Activated T-helper 1 cell treated with anti-CD3 and anti-CD28 coated beads, Interleukin-12 subunit alpha, Interleukin-12 subunit beta, Interleukin-2, Interleukin-4 antibody, amounts not matched to agents 30 ng/mL and 10 ng/mL and 1 ng/mL, durations not matched to agents 14 hours and 24 hours and 36 hours (primary cell): ENCODE measurements at regions not wholly inside any gene's neighbourhood (a gene's known extent, or its start where the extent isn't known, plus 50 kb on each side); places are given as distances from the start of the nearest gene placed in this dataset.

Source experiments
- DNase-seq: peaks from one replicate; pipeline ENCODE4 v3.0.0; 2021; ENCODE audit warnings: low spot score
- H3K27ac Mint-ChIP-seq: one replicate; pipeline ENCODE4 v1.8.0; 2021; ENCODE audit warnings: mild to moderate bottlenecking, mixed read lengths
- H3K27me3 Mint-ChIP-seq: one replicate; pipeline ENCODE4 v1.8.0; 2022; ENCODE audit warnings: mild to moderate bottlenecking, moderate library complexity, mixed read lengths; ENCODE audit not compliant: insufficient read depth
- H3K36me3 Mint-ChIP-seq: one replicate; pipeline ENCODE4 v1.8.0; 2021; ENCODE audit warnings: low read depth, mixed read lengths
- H3K4me1 Mint-ChIP-seq: one replicate; pipeline ENCODE4 v1.8.0; 2021; ENCODE audit warnings: low read depth, mixed read lengths
- H3K4me3 Mint-ChIP-seq: one replicate; pipeline ENCODE4 v1.8.0; 2021; ENCODE audit warnings: mild to moderate bottlenecking, moderate library complexity, mixed read lengths
- H3K9me3 Mint-ChIP-seq: one replicate; pipeline ENCODE4 v1.8.0; 2021; ENCODE audit warnings: mixed read lengths
- intact Hi-C: fragments of 100-400 bp; cut with micrococcal nuclease; formaldehyde crosslinking; loops from one replicate; pipeline ENCODE4 v1.15.1; 2024

DNA sequence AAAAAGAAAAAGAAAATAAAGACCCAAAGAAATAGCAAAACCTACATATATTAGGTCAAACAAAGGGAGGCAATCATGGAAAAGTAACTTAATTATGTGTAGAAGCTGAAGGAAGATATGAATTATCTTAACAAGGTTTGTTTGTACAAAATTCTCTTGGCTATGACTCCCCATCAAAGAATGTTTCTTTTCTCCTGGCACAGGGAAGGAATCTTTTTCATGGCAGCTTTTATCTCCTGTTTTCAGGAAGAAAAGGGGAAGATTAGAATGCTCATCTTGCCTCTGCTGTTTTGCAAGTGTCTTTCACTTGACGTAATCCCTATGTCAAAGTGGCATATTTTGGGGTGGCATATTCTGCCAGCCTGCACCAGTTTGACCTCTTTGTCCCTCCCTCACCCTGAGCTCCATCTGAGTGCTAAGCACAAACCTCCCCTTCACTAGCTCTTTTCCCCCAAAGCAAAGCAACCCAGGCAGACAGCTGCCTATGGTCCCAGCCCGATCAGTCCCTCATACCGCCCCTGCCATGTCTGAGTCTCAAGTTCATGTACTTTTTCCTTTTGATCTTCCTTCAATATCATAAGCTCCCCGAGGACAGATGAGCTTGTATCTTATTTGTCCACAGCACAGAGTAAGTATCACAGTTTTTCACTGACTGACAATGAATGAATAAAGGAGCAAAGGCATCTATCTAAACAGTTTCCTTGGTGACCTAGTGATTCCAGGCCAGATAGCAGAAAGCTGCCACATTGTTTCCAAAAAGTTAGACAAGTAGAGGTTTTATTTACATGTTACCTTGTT lies 242.8 kb upstream of the ANKRD55 start:
- intact Hi-C loops, result no loop called here

DNA sequence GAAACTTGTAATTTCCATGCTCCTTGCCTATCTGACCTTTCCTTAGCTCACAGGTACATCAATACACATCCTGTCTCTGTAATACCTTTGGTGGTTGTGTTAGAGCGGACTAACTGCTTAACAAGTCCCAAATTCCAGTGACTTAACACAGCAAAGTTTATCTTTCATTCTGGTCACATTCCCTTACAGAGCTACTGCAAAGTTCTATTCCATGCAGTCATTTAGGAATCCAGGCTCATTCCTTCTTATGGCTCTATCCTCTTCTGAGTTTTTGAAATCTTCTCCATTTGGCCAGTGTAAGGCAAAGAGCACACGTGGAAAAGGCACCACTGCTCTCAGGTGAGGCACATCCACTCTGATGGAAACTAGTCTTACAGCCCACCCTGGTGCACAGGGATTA lies 238.6 kb upstream of the ANKRD55 start:
- Mint-ChIP-seq H3K4me3 (no peak overlapping the region), H3K4me1 (no peaks in the 10 kb centered on the region), H3K27me3 (peaks cover 12% of the 10 kb centered on the region), H3K36me3 (no peaks in the 10 kb centered on the region), H3K9me3 (no peaks in the 10 kb centered on the region), H3K27ac (no peak overlapping the region)
- no peak for DNase-seq
- intact Hi-C loops, result no loop called here

More for the DNA sequence above, 242.8 kb upstream of the ANKRD55 start:
- Mint-ChIP-seq H3K9me3 (no peaks in the 10 kb centered on the region), H3K4me1 (peaks cover 21% of the 10 kb centered on the region), H3K27me3 (no peaks in the 10 kb centered on the region), H3K27ac (no peak overlapping the region), H3K36me3 (no peaks in the 10 kb centered on the region), H3K4me3 (no peak overlapping the region)
- DNase-seq, result no peak

DNA sequence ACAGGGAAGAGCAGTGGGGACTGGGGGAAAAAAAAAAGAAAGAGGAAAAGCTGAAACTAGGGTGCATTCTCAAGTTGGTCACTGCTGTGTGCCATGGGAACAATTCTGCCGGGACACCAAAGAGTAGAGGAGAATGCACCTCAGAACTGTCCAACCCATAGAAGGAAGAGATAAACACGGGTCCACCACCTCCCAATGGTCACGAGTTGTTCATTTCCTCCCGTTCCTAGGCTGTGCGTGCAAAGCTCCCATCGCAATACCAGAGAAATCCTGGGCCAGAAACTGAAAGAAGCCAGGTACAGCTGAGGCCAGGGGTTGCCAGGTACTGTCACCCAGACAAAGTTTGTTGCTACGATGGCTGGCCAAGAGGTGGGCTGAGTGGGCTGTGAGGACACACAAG lies 236.9 kb upstream of the ANKRD55 start:
- intact Hi-C loops, result no loop called here
- DNase-seq, result no peak
- peaks cover 12% of the 10 kb centered on the region for H3K27me3 Mint-ChIP-seq
- peaks cover under 1% of the 10 kb centered on the region for H3K4me1 Mint-ChIP-seq
- H3K27ac Mint-ChIP-seq, result no peak overlapping the region
- no peaks in the 10 kb centered on the region for H3K36me3 Mint-ChIP-seq
- H3K4me3 Mint-ChIP-seq, result no peak overlapping the region
- H3K9me3 Mint-ChIP-seq, result no peaks in the 10 kb centered on the region

DNA sequence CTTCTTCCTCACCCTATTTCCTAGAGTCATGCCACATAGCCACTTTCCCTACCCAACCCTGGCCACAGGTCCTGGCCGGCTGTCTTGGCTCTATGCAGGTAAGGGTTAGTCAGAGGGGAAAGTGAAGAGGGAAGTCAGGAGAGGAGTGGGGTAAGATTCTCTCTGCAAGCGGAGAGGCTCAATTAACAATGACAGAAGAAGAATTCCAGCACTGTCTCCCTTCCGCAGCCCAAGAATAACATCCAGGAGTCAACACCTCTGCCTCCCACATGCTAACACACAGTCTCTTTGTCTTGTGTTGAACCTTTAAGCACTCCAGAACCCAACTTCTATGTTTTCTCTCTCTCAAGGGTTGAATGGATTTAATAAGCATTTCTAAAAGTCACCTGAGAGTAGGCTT lies 235.1 kb upstream of the ANKRD55 start:
- no peak overlapping the region for H3K4me3 Mint-ChIP-seq
- no peaks in the 10 kb centered on the region for H3K9me3 Mint-ChIP-seq
- DNase-seq, result no peak
- peaks cover 4% of the 10 kb centered on the region for H3K4me1 Mint-ChIP-seq
- intact Hi-C loops, result no loop called here
- peaks cover 12% of the 10 kb centered on the region for H3K27me3 Mint-ChIP-seq
- H3K36me3 Mint-ChIP-seq, result no peaks in the 10 kb centered on the region
- no peak overlapping the region for H3K27ac Mint-ChIP-seq

DNA sequence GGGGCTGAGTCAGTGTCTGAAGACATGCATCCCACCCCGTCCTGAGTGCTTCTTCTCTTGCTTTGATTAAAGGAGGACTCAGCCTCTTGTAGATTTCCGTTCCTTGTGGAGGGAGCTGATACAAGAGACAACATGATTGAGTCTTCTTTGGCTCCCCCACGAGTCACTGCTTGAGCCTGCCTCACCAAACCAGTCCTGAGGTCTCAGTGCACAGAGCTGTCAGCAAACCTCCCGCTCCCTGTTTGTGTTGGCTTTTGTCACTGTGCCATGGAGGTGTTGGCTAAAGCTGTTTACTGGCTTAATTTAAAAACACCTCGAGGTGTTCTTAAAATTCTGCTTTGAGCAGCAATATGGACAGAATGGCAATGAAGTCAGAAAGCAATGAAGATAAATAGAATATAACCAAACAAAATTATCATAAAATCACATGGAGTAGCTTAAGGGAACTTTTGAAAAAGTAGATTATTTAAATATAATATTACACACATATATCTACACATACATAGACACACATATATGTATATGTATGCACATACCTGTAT lies 234.1 kb upstream of the ANKRD55 start:
- intact Hi-C loops, result no loop called here
- Mint-ChIP-seq H3K9me3 (no peaks in the 10 kb centered on the region), H3K4me3 (no peak overlapping the region), H3K4me1 (peaks cover 4% of the 10 kb centered on the region), H3K36me3 (no peaks in the 10 kb centered on the region), H3K27me3 (peaks cover 12% of the 10 kb centered on the region), H3K27ac (no peak overlapping the region)
- no peak for DNase-seq

DNA sequence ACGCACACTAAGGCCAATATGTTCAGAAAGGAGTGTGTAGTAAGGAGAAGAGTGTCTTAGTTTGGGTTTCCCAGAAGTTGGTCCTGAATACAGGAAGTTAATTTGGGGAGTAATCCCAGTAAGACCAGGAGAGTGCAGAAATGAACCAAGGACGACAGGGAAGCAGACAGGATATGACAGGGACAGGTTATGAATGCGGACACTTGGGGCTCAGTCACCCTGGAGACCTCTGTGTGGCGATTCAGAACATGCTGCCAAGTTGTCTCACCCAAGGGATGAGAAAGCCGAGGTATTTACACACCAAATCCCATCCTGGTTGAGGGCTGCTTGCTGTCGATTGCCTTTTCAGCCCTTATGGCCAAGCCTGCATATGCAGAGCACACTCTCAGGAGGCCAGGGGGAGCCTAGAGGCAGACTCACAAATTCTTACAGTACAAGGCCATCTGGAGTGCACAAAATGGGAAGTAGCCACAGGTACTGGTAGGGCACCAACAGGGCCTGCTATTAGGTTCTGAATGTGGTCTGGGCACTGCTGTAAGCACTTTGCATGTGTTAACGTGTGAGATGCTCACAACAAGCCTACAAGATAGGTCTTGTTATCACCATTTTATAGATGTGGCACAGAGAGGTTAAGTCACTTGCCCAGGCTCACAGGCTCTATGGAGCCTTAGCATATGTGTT lies 233.1 kb upstream of the ANKRD55 start:
- no peak overlapping the region for H3K4me3 Mint-ChIP-seq
- DNase-seq, result no peak
- peaks cover 4% of the 10 kb centered on the region for H3K4me1 Mint-ChIP-seq
- H3K36me3 Mint-ChIP-seq, result no peaks in the 10 kb centered on the region
- H3K27ac Mint-ChIP-seq, result no peak overlapping the region
- H3K9me3 Mint-ChIP-seq, result no peaks in the 10 kb centered on the region
- H3K27me3 Mint-ChIP-seq, result peaks cover 12% of the 10 kb centered on the region
- intact Hi-C loops, result no loop called here

DNA sequence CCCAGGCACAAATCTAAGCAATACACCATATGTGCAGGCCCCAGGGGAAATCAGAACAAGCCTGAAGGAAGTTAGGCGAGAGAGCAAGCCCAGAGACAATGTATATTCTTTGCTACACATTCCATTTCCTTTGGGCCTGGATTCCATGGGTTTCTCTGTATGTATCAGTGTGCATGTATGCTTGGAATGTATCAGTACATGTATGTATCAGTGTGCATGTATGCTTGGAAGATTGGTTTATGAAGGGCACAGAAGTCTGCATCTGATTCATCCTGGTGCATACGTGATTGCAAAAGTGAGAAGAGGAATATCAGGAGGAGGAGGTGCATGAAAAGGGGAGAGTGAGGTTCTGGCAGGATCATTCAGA lies 232.6 kb upstream of the ANKRD55 start:
- no peaks in the 10 kb centered on the region for H3K36me3 Mint-ChIP-seq
- intact Hi-C loops, result no loop called here
- H3K4me1 Mint-ChIP-seq, result peaks cover 4% of the 10 kb centered on the region
- no peak overlapping the region for H3K27ac Mint-ChIP-seq
- no peak overlapping the region for H3K4me3 Mint-ChIP-seq
- H3K27me3 Mint-ChIP-seq, result peaks cover 12% of the 10 kb centered on the region
- H3K9me3 Mint-ChIP-seq, result no peaks in the 10 kb centered on the region
- DNase-seq, result no peak

DNA sequence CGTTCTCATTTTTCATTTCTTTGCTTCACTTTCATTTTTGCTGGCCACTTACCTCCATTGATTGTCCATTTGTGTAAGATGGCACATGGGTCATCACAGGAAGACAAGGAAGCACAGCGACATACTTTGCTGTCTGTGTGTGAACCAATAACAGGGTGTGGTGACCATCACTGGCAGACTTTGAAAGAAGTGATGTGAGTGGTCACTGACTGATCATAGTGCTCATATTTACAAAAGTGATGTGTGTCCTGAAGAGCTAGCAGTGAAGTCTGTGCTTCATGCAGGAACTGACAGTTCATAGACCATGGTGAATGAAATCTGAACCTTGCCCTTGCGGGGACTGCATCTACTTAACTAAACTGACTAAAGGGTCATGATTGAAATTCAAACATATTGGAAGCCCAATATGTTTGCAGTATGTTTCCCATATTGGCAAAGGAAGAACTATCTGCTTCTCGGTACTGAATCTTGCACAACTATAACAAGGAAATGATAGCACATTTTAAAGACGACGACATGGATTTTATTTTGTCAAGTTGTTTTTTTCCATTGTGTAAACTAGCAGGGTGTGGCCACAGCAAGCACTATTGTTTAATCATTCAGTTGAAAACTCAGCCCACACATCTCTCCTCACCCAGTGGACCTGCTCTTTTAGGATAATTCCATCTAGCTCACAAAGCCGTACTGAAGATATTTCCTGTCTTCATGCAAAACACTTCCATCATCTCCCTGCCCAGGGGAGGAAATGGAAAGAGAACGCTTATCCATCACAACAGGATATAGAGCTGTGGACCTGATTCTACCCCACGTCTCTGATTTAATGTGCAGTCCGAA lies 232.0 kb upstream of the ANKRD55 start:
- Mint-ChIP-seq H3K4me3 (no peak overlapping the region), H3K4me1 (peaks cover 4% of the 10 kb centered on the region), H3K36me3 (no peaks in the 10 kb centered on the region), H3K27me3 (peaks cover 12% of the 10 kb centered on the region), H3K9me3 (no peaks in the 10 kb centered on the region), H3K27ac (no peak overlapping the region)
- DNase-seq, result no peak
- intact Hi-C loops, result no loop called here

DNA sequence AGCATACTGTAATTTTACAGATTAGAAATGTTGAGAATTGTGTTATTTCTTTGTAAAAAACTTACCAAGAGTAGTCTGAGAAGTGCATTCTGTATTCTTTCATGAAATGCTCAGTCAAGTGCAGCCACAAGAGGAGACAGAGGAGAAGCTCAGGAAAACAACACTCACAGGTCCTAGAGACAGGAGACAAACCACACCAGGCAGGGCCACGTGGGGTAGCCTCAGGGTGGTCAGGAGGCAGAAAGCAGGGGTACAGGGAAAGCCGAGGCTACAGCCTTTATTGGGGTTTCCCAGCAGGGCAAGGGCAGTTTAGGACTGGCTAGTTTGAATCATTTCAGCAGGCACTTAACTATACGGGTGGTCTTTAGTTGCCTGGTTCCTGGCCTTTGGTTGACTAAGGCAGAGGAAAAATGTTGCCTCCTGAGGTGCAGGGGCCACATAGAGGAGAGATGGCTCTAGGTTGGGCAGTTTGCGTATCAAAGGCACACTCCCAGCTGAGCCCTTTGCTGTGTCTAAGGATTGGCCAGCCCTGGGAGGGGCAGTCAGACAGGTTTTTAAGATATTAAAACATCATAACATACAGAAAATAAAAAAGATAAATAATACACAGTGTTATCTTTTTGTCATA lies 230.9 kb upstream of the ANKRD55 start:
- peaks cover 9% of the 10 kb centered on the region for H3K27me3 Mint-ChIP-seq
- no peaks in the 10 kb centered on the region for H3K9me3 Mint-ChIP-seq

DNA sequence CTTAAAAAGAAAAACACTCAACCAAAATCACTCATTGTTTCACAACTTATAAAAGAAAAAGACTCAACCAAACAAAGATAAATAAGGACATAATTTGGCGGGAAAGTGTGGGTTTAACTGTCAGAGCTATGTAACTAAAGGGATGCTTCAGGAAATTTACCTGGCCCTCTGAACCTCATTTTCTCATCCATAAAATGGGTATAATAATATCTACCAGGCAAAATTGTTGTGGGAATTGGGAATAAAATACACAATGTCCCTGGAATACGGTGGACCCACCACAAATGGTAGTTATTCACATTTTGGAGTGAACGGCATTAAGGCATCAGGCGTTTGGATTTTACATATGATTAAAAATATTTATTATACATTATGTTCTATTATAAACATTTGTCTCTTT lies 228.5 kb upstream of the ANKRD55 start:
- H3K36me3 Mint-ChIP-seq, result no peaks in the 10 kb centered on the region

More for the DNA sequence above, 230.9 kb upstream of the ANKRD55 start:
- no peak overlapping the region for H3K27ac Mint-ChIP-seq
- H3K4me3 Mint-ChIP-seq, result no peak overlapping the region
- intact Hi-C loops, result no loop called here
- DNase-seq, result no peak
- no peaks in the 10 kb centered on the region for H3K36me3 Mint-ChIP-seq
- peaks cover 4% of the 10 kb centered on the region for H3K4me1 Mint-ChIP-seq

DNA sequence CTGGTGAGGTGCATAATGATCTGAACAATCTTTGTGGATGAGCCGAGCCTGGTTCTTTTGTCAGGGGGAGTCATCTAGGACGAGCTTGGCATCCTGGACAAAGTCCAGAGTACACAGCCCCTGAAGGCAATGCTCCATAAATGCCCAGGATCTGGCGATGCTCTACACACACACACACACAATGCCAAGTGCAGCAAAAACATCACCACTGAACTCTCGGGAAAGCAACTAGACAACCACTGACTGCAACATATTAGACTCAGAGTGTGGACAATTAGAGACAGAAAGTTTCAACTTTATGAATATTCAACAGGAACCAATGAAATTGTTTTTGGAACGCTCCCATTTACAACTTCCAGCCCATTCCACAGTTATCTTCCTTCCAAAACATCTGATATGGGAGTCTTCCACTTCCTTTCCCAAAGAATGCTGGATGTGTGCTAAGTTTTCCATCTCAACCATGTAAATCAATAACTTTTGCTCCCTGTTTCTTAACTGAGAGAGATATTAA lies 227.6 kb upstream of the ANKRD55 start:
- Mint-ChIP-seq H3K27ac (no peak overlapping the region), H3K9me3 (no peaks in the 10 kb centered on the region), H3K36me3 (no peaks in the 10 kb centered on the region), H3K4me3 (no peak overlapping the region), H3K4me1 (peaks cover 4% of the 10 kb centered on the region), H3K27me3 (no peaks in the 10 kb centered on the region)
- intact Hi-C loops, result no loop called here
- DNase-seq, result no peak

More for the DNA sequence above, 228.5 kb upstream of the ANKRD55 start:
- H3K27me3 Mint-ChIP-seq, result no peaks in the 10 kb centered on the region
- H3K4me3 Mint-ChIP-seq, result no peak overlapping the region
- peaks cover 4% of the 10 kb centered on the region for H3K4me1 Mint-ChIP-seq
- H3K9me3 Mint-ChIP-seq, result no peaks in the 10 kb centered on the region
- intact Hi-C loops, result no loop called here
- no peak for DNase-seq
- H3K27ac Mint-ChIP-seq, result no peak overlapping the region

DNA sequence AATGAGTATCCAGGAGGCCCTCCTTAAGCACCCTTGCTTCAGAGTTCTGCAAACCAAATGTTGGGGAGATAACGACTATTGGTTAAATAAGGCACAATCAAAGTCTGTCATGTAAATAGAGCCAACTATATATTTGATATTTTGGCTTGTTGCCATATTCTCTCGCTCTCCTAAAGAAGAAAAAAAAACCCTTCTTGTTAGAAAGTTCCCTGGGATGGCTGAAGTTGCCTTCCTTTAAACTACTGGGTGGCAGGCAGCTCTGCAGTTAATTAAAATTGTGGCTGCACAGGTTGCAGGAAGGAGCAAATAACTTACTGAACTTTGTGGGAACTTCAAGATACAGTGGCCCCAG lies 227.0 kb upstream of the ANKRD55 start:
- Mint-ChIP-seq H3K9me3 (no peaks in the 10 kb centered on the region), H3K27me3 (no peaks in the 10 kb centered on the region), H3K27ac (no peak overlapping the region), H3K4me3 (no peak overlapping the region), H3K4me1 (peaks cover 4% of the 10 kb centered on the region), H3K36me3 (no peaks in the 10 kb centered on the region)
- DNase-seq, result no peak
- intact Hi-C loops, result no loop called here
